GM18519 (cell line): ENCODE measurements at regions not wholly inside any gene's neighbourhood (a gene's known extent, or its start where the extent isn't known, plus 50 kb on each side); places are given as distances from the start of the nearest gene placed in this dataset.

Source experiments
- ATAC-seq: cut with Tn5 transposase; IDR thresholded peaks from one replicate; pipeline ENCODE4 v1.9.1; 2021; ENCODE audit warnings: mild to moderate bottlenecking, moderate library complexity; ENCODE audit not compliant: unreplicated experiment, low FRiP score

DNA sequence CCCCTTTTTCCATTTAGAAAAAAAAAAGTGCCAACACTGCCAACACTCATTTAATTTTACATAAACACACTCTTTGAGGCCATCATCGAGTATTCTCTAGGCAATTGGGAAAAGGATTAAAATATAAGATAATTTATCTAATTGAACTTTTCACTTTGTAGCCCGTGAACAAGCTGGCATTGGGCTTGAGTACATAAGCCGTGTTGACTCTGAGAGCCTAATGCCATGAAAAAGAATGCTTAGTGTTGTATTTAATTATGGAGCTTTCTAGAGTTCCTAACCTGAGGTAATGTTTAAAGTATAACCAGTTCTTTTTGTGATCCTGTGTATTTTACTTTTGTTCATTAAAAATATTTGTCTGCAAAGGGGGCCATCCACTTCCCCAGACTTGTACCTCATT is 193.8 kb downstream of the LYPLAL1 start:
- ATAC-seq: no peak

DNA sequence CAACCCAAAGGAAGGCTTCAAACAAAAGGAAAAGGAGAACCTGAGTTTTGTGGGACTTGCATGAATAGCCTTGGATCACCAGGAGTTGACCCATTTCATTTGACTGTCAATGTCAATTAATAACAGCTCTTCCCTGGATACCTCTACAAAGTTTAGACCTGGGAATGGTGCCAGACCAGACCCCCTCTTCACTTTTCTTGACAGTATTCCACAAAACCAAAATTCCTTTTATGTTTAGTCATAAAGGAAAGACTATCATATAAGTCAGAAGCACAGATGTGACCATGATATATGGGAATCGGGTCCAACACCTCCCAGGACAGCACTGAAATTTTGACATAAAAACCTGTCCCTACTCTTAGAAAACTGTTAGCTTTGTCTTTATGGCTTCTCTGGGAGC is 191.8 kb downstream of the LYPLAL1 start:
- no peak for ATAC-seq

DNA sequence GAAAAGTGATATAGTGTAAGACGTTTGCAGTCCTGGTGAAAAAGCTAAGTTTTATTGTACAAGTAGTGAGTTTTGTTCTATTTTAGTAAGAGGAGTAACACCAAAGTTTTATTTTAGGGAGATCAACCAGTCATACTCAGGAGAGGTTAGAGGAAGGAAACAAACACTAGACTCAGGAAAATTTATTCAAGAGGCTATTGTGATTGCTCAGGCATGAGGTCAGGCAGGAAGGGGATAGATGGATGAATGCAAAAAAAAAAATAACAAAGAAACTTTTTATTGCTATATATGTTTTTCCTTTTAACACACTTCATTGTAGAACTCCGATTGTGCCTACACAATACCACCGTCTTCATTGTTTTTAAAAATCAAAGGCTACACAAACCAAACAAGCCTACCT is 189.0 kb downstream of the LYPLAL1 start:
- ATAC-seq: no peak

DNA sequence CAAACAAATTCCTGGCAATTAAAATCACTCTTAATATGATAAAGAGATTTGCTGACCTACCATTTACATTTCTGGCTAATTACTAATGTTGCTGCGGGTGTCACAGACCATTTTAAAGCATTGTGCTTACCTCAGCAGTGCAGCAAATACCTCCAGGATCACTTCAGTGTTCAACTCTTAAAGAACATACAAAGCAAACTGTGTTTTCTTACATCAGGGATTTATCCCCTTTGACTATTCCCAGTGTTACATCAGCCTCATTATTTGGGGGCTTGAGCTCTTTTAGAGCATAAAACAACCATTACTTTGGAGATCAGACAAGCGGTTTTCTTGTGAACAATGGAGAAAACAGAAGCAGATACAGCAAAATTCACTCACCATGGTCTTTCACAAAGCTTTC is 185.4 kb downstream of the LYPLAL1 start:
- ATAC-seq: no peak

DNA sequence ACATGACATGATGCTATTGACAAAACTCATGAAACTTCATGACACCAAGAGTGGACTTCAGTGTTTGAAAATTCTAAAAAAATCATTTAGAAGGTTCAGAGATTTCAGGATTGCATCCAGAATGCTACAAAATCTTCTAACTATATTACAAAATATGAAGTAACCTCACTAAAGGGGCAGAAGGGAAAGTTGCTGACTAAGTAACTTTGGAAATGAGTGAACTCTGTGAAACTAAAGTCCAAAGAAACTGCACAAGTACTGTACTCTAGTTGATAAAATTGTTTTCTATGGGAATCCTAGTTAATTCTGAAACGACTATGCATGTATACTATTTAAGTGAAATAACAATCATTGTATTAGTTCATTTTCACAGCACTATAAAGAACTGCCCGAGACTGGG is 184.4 kb downstream of the LYPLAL1 start:
- no peak for ATAC-seq

DNA sequence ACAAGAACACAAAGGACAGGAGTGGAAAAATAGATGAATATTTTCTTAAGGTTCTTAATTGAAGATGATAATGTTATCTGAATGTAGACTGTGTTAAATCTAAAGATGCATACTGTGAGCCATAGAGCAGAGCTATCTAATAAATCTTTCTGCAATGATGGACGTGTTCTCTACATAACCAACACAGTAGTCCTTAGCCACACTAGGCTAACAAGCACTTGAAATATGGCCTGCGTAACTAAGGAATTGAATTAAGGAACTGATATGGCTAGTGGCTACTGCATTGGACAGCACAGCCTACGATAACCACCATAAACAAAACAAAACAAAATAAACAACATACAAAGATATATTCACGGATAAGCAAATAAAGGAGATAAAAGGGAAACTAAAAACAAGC is 181.3 kb downstream of the LYPLAL1 start:
- no peak for ATAC-seq

DNA sequence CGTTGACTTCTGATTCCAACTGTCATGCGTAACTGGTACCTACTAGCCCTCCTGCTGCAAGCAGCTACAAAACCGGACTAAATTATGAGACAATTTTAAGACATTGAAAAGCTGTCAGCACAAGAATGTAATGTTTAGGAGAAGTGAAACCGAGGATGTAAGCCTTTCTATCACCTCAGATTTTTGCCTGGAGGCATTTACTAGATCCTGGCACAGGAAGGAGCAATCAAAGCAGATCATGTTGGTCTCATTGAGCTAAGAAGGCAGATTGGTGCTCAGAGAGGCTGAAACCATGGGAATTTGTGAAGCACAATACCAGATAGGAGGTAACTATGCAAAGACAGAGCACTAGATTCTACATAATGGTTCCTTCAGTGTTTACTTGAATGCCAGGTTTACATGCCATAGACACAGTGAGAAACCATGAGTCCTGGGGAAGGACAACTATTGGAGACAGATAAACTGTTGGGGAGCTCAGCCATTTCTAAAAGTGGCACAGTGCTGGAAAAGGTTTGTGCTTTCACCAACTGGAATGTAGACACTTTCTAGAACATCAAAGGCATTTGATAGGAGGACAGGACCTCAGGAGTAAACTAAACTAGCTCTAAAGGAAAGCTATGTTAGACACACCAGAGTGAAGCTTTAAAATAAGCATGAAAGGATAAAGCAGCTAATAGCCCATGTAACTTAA is 179.4 kb downstream of the LYPLAL1 start:
- no peak for ATAC-seq

DNA sequence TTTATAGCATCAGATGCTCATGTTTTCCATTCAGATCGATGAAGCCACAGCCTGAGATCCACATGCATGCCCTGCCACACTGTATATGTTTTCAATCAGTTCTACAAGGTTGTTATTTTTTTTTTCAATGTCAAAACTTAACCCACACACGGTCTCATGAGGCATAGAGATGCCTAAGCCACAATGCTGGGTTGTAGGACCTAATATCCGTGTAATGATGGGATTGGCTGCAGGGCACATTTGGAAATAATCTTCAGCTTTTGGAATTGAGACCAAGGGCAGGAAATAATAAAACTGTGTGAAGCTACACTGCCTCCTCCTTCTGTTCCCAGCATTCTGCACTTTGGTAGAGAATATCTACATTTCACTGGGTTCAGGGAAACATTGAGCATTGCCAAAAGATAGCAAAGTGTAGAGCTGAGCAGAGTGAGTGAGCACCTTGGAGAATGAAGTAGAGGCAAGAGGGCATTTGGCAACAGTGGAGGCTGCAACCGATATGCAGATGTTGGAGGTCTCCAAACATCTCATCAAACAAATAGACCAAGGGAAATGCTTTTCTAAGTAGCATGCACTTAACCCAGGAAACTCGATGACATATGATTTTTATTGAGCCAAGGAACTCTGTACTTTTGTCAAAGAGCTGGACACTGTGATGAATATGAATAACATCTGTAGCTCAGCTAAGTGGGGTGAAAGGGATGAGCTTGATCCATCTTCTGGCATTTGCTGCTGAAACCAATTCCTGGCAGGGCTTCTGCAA is 176.7 kb downstream of the LYPLAL1 start:
- no peak for ATAC-seq

DNA sequence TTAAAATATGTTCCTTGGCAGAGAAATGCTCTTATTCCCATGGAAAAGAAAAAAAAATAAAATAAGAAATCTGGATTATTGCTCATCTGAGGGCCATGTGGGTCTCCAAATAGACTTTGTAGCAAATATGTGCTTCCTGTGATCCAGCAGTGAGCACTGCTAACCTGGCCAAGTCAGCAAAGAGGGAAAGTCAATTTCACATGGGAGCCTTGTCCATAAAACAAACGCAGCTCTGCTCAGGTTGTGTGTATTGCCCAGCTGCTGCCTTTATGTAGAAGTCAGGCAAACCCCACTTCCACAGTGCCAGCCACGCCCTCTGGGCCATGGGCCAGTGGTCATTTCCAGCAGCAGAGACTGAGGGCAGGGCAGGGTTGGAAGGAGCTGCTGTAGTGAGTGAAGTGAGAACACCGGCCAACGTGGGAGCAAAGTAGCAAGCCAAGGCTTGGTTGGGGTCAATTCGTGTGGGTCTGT is 174.3 kb downstream of the LYPLAL1 start:
- no peak for ATAC-seq

DNA sequence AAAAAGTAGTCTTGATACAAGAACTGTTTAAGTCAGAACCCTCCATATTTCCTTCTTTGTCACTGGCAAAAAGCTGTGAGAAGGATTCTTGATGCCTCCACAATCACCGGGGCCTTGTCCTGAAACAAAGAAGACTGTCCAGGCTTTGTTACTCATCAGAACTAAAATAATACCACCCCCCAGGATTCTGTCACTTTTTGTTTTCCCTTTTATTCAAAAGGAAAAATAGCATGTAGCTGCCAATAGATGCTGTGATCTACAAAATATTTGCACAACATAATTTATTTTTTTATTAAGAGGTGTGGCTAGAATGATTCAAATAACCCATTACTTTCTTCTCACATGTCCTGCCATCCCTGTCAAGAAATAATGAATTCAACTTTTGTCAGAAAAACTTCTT is 173.7 kb downstream of the LYPLAL1 start:
- ATAC-seq: no peak

DNA sequence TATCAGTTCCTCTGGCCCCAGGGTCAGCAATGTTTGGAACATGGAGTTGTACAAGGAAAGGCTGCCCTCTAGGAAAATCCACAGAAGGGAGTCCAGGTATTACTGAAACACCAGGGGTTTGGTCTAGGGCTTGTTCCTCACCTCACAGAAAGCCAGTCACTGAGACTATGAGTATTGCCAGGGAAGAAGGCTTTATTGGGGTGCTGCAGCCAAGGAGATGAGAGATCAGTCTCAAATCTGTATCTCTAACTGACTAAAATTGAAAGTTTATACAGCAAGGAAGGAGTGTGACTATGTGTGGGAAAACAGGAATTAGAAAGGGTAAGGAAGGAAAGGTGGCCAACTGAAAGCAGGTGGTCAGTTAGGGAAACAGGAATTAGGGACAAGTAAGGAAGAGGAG is 172.3 kb downstream of the LYPLAL1 start:
- ATAC-seq: no peak

DNA sequence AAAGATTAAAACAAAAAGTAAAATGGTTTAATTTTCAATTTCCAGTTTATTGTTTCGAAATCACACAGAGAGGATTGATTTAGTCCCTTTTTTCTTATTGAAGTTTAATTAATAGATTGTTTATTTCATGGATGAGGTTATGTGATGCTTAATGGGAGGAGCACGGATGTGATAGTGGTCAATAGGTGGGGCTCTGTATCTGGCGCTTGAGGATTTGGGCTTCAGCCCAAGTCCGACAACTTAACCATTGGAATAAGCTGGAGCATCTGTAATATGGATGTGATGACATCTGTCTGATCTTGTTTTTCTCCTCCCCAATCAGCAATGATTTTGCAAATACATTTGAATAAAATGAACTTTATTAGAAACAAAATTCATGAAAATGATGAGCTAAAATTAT is 169.2 kb downstream of the LYPLAL1 start:
- ATAC-seq: no peak

DNA sequence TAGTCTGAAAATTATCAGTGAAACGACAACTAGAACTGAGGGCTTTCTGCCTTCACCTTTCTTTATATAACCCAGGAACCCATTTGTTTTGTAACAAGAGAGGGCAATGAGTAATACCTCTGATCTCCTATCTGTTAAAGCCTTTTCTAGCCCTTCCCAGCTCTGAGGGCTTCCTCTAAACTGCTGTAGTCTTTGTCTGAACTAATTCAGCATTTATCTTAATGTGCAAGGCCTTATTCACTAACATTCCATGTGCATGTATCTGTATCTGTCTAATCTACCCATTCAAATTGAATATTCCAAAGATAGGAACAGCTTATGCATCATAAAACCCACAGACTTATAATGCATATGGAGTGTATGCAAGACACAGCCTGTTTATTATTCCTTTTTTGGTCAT is 167.1 kb downstream of the LYPLAL1 start:
- no peak for ATAC-seq

DNA sequence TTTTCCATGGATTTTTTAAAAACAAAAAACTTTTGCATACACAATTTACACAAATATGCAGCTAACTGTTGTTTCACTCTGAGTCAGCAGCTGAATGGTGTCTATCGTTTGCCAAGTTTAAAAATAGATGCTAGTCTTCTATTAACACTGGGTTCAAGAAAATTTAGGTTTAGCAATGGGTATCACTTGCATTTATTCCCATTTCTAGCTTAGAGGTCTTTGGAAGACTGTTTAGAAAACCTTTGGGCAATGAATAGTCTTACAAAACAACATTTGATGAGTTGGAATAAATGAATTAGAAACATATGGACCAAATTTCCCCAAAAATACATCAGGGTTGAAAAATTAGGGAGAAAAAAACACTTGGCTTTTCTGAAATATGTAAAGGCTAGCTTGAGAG is 165.8 kb downstream of the LYPLAL1 start:
- no peak for ATAC-seq

DNA sequence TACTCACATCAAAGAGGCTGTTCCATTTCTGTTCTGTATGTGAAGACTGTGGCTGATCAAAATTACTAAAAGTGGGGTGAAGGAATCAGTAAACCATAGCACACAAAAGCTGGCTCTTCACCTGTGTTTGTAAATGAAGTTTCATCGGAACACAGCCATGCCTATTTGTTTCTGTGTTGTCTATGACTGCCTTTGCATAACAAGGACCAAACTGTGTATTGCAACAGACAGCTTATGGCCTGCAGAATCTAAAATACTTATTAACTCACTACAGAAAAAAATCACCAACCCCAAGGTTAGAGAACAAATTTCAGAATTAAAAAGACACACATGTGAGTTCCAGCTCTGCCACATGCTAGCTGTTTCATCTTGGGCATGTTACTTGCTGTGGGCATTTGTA is 163.9 kb downstream of the LYPLAL1 start:
- ATAC-seq: no peak

DNA sequence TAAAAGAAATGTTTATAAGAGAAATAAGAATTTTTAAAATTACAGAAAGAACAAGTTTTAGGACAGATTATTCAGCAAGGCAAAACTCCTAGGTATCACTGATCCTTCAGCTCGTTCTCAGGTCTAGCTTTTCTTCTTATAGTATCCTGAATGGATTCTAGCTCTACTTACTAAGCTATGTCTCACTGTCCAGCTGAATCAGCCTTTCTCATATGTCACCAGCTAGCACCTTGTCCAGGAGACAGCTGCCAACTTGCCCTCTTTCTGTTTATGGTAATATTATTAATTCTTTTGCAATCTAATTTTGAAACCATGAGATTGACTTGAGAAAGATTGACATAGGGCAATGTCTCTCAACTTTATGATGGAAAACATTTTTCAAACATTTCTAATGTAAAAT is 159.9 kb downstream of the LYPLAL1 start:
- ATAC-seq: no peak

DNA sequence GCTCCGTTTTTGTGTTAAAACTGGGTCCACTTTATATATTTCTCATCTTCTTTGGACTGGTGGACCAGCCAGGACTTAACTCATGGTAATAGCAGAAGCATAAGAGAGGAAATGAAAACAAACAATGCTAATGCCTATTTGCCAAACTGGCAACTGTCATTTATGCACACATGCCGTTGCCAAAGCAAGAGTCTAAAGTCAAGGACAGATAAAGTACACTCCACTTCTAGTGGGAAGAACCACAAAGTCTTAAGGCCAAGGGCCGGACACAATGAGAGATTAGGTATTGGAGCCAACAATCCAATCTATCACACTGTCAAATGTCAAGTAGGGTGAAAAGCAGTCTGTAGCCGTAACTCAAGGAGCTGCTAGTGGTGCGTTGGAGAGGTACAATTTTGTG is 157.7 kb downstream of the LYPLAL1 start:
- ATAC-seq: no peak

DNA sequence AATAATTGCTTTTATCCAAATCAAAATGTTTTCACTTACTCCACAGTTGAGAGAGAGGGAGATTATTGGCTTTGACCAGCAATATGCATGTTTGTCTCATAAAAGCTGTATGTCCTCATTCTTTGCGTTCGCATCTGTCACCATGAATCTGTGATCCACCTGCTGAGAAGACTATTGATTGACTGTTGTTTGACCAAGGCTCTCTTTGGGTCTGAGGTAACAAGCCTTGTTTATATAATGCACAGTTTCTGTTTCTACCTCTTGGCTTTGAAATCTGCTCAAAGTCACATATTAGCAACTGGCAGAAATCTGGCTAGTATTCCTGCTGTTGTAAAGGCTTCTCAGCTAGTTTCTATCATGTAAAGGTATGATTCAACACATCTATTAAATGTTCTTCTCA is 157.0 kb downstream of the LYPLAL1 start:
- ATAC-seq: no peak

DNA sequence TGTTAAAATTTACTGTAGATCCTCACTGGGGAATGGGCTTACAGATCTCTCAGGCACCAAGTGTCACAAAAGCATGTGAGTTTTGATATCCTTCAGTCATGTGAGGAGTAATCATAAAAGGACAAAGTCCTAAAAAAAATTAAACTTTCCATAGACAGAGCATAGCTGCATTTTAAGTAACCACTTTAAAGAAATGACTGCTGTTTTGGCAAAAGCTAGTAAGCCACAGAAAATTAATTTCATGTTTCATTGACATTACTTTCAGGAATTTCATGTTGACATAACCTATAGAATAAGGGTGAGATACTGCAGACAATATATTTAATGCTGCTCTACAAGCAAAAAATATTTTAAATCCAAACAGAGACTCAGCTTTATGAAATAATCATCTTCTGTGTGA is 156.3 kb downstream of the LYPLAL1 start:
- no peak for ATAC-seq

DNA sequence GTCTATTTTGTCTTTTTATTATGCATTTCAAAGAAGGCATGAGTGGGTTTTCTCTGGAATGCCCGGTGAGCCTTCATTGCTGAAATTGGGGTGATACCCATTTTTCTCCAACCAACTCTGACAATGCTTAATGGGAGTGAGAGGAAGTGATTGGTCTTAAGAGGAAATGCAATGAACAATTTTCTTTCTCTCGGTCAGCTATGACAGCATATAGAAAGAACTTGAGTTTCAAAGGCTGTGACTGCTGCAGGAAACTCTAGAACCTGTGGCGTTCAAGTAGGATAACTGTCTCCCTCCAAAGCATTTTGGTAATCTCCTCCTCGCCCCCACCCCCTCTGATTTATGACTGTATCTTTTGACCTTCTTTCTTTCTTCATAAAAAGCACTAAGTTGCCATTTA is 155.9 kb downstream of the LYPLAL1 start:
- no peak for ATAC-seq

DNA sequence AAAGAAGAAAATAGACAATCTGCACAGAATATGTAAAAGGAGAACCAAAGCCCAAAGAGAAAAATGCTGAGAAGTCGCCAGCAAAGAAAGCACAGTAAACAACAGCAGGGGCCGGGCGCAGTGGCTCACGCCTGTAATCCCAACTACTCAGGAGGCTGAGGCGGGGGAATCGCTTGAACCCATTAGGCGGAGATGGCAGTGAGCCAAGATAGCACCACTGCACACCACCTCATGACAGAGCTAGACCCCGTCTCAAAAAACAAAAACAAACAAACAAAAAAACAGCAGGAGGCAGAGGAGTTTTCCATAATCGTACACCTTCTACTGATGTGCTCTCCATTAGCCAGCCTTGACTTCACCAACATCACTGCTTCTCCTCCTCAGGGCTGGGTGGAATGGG is 153.2 kb downstream of the LYPLAL1 start:
- no peak for ATAC-seq

DNA sequence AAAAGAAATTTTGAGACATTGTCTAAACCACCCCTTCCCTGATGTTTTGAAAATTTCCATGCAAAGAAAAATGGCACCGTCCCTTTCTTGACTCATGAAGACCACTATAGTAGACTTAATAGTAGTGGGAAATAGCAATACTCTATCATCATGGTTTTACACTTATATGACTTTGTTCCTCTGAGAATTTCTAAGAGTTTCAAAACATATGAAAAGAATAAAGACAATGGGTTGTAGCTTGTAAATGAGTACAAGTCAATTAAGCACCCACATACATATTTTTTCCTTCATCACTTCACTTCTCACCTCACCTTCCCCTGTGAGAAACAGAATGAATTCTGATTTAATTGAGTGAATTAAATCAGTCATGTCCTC is 151.7 kb downstream of the LYPLAL1 start:
- no peak for ATAC-seq
